ENCODE measurements at regions not wholly inside any gene's neighbourhood (a gene's known extent, or its start where the extent isn't known, plus 50 kb on each side); places are given as distances from the start of the nearest gene placed in this dataset.

GRCh38 chrX:141759238-141759637 lies 60.7 kb upstream of the SPANXD start:
- in situ Hi-C loops (cut with HindIII; ENCODE audit: low sequenced_read_pairs), result no loop called here
- H3K4me3 ChIP-seq (ENCODE audit: low read depth, low read length), result no peak overlapping the region
- no peak for TF ChIP-seq CTCF (IDR thresholded peaks at IDR 0.05; ENCODE audit: low read depth, low read length)
- no peak for DNase-seq (ENCODE audit: low read depth, low spot score)

GRCh38 chrX:141760761-141761160 lies 62.2 kb upstream of the SPANXD start:
- H3K4me3 ChIP-seq (ENCODE audit: low read depth, low read length), result no peak overlapping the region
- in situ Hi-C loops (cut with HindIII; ENCODE audit: low sequenced_read_pairs), result no loop called here
- no peak for TF ChIP-seq CTCF (IDR thresholded peaks at IDR 0.05; ENCODE audit: low read depth, low read length)
- DNase-seq (ENCODE audit: low read depth, low spot score), result peak; percentile 21

GRCh38 chrX:141787655-141788054 lies 50.5 kb upstream of the MAGEC3 start:
- no peak for DNase-seq (ENCODE audit: low read depth, low spot score)
- no peak for TF ChIP-seq CTCF (IDR thresholded peaks at IDR 0.05; ENCODE audit: low read depth, low read length)
- in situ Hi-C loops (cut with HindIII; ENCODE audit: low sequenced_read_pairs), result no loop called here
- no peak overlapping the region for H3K4me3 ChIP-seq (ENCODE audit: low read depth, low read length)
